ENCODE measurements at regions not wholly inside any gene's neighbourhood (a gene's known extent, or its start where the extent isn't known, plus 50 kb on each side); places are given as distances from the start of the nearest gene placed in this dataset.
"Not testable (repeated sequence)": the region's sequence is repeated elsewhere in the genome, so short reads cannot be mapped to it uniquely, and the experiment has no call there.

GRCh38 chr3:43229865-43230264 lies 56.5 kb upstream of the SNRK start:
- TF ChIP-seq, protein P1, sequence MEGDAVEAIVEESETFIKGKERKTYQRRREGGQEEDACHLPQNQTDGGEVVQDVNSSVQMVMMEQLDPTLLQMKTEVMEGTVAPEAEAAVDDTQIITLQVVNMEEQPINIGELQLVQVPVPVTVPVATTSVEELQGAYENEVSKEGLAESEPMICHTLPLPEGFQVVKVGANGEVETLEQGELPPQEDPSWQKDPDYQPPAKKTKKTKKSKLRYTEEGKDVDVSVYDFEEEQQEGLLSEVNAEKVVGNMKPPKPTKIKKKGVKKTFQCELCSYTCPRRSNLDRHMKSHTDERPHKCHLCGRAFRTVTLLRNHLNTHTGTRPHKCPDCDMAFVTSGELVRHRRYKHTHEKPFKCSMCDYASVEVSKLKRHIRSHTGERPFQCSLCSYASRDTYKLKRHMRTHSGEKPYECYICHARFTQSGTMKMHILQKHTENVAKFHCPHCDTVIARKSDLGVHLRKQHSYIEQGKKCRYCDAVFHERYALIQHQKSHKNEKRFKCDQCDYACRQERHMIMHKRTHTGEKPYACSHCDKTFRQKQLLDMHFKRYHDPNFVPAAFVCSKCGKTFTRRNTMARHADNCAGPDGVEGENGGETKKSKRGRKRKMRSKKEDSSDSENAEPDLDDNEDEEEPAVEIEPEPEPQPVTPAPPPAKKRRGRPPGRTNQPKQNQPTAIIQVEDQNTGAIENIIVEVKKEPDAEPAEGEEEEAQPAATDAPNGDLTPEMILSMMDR (conservative IDR thresholded peaks at IDR 0.05; ENCODE audit: low read depth, low read length): not testable (repeated sequence)
- TF ChIP-seq FOS (IDR thresholded peaks at IDR 0.05; ENCODE audit: low read depth, low read length); ELK1 (IDR thresholded peaks at IDR 0.05; ENCODE audit: borderline replicate concordance, low read depth, low read length); RAD21 (IDR thresholded peaks at IDR 0.05; ENCODE audit: low read length); POLR2A (IDR thresholded peaks at IDR 0.05; ENCODE audit: low read depth, low read length); MAFK (IDR thresholded peaks at IDR 0.05; ENCODE audit: low read depth, low read length); SMC3 (IDR thresholded peaks at IDR 0.05; ENCODE audit: low read depth, low read length); CHD1 (IDR thresholded peaks at IDR 0.05; ENCODE audit: low read depth, low read length); CEBPB (IDR thresholded peaks at IDR 0.05; ENCODE audit: low read depth, low read length); RCOR1 (IDR thresholded peaks at IDR 0.05; ENCODE audit: insufficient replicate concordance, low read length); RFX5 (IDR thresholded peaks at IDR 0.05; ENCODE audit: low read depth, low read length); MXI1 (IDR thresholded peaks at IDR 0.05; ENCODE audit: borderline replicate concordance, low read depth, low read length); BHLHE40 (IDR thresholded peaks at IDR 0.05; ENCODE audit: low read depth, low read length): not testable (repeated sequence)
- TF ChIP-seq, protein P2, sequence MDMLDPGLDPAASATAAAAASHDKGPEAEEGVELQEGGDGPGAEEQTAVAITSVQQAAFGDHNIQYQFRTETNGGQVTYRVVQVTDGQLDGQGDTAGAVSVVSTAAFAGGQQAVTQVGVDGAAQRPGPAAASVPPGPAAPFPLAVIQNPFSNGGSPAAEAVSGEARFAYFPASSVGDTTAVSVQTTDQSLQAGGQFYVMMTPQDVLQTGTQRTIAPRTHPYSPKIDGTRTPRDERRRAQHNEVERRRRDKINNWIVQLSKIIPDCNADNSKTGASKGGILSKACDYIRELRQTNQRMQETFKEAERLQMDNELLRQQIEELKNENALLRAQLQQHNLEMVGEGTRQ (IDR thresholded peaks at IDR 0.05; ENCODE audit: low read depth, low read length): not testable (repeated sequence)

Measured in IMR-90 (cell line).